ENCODE measurements at regions not wholly inside any gene's neighbourhood (a gene's known extent, or its start where the extent isn't known, plus 50 kb on each side); places are given as distances from the start of the nearest gene placed in this dataset.

GRCh38 chr2:41920181-41920580 is 127.6 kb upstream of the PKDCC start:
- no peak overlapping the region for H3K27ac ChIP-seq (ENCODE audit: low read depth, low read length)
- 82 to 93% (median 92%) methylated on average over 3 of the region's 3 CpGs for WGBS, 3 donors

- no peak overlapping the region for H3K27ac ChIP-seq (ENCODE audit: low read depth, low read length)
- 84 to 94% (median 91%) methylated on average over 2 of the region's 2 CpGs for WGBS, 3 donors
Observed at GRCh38 chr2:41920812-41921211, 127.0 kb upstream of the PKDCC start.

GRCh38 chr2:41922177-41922576 is 125.6 kb upstream of the PKDCC start:
- 46 to 65% (median 62%) methylated on average over 5 of the region's 5 CpGs for WGBS, 3 donors
- H3K27ac ChIP-seq (ENCODE audit: low read depth, low read length), result no peak overlapping the region

GRCh38 chr2:41923156-41923786 is 124.5 kb upstream of the PKDCC start:
- WGBS, 3 donors, result 70 to 80% (median 76%) methylated on average over 9 of the region's 9 CpGs
- no peak overlapping the region for H3K27ac ChIP-seq (ENCODE audit: low read depth, low read length)

- 72 to 90% (median 76%) methylated on average over 5 of the region's 5 CpGs for WGBS, 3 donors
- H3K27ac ChIP-seq (ENCODE audit: low read depth, low read length), result no peak overlapping the region
Observed at GRCh38 chr2:41924024-41924423, 123.8 kb upstream of the PKDCC start.

- H3K27ac ChIP-seq (ENCODE audit: low read depth, low read length), result no peak overlapping the region
- WGBS, 3 donors, result 64 to 81% (median 73%) methylated on average over 4 of the region's 4 CpGs
Observed at GRCh38 chr2:41924709-41925408, 123.0 kb upstream of the PKDCC start.

- WGBS, 3 donors, result 81 to 89% (median 83%) methylated on average over 2 of the region's 2 CpGs
- no peak overlapping the region for H3K27ac ChIP-seq (ENCODE audit: low read depth, low read length)
Observed at GRCh38 chr2:41925712-41926111, 122.1 kb upstream of the PKDCC start.

- H3K27ac ChIP-seq (ENCODE audit: low read depth, low read length), result peak overlapping the region; percentile 45
- WGBS, 3 donors, result 56 to 63% (median 62%) methylated on average over 8 of the region's 8 CpGs
Observed at GRCh38 chr2:41926614-41927580, 120.9 kb upstream of the PKDCC start.

GRCh38 chr2:41927581-41928264 is 120.1 kb upstream of the PKDCC start:
- WGBS, 3 donors, result 66 to 78% (median 75%) methylated on average over 10 of the region's 10 CpGs
- H3K27ac ChIP-seq (ENCODE audit: low read depth, low read length), result peak overlapping the region; percentile 45

GRCh38 chr2:41928526-41928925 is 119.3 kb upstream of the PKDCC start:
- WGBS, 3 donors, result 64 to 69% (median 68%) methylated on average over 6 of the region's 6 CpGs
- no peak overlapping the region for H3K27ac ChIP-seq (ENCODE audit: low read depth, low read length)

GRCh38 chr2:41930807-41931566 is 116.8 kb upstream of the PKDCC start:
- 66 to 79% (median 75%) methylated on average over 16 of the region's 16 CpGs for WGBS, 3 donors
- H3K27ac ChIP-seq (ENCODE audit: low read depth, low read length), result no peak overlapping the region

- H3K27ac ChIP-seq (ENCODE audit: low read depth, low read length), result peak overlapping the region; percentile 48
- WGBS, 3 donors, result 49 to 58% (median 50%) methylated on average over 16 to 17 of the region's 17 CpGs
Observed at GRCh38 chr2:41932241-41933045, 115.4 kb upstream of the PKDCC start.

- WGBS, 3 donors, result 52 to 74% (median 66%) methylated on average over 3 of the region's 3 CpGs
- H3K27ac ChIP-seq (ENCODE audit: low read depth, low read length), result no peak overlapping the region
Observed at GRCh38 chr2:41933046-41933420, 114.8 kb upstream of the PKDCC start.

GRCh38 chr2:41933585-41934320 is 114.1 kb upstream of the PKDCC start:
- H3K27ac ChIP-seq (ENCODE audit: low read depth, low read length), result no peak overlapping the region
- 56 to 77% (median 65%) methylated on average over 8 of the region's 8 CpGs for WGBS, 3 donors

GRCh38 chr2:41934329-41934958 is 113.4 kb upstream of the PKDCC start:
- H3K27ac ChIP-seq (ENCODE audit: low read depth, low read length), result no peak overlapping the region
- 45 to 55% (median 49%) methylated on average over 10 of the region's 10 CpGs for WGBS, 3 donors

- WGBS, 3 donors, result 52 to 93% (median 91%) methylated on average over 2 of the region's 2 CpGs
- no peak overlapping the region for H3K27ac ChIP-seq (ENCODE audit: low read depth, low read length)
Observed at GRCh38 chr2:41935002-41935401, 112.8 kb upstream of the PKDCC start.

Data from adipose tissue (tissue), 3 donors.